A172 (cell line): ENCODE measurements at regions not wholly inside any gene's neighbourhood (a gene's known extent, or its start where the extent isn't known, plus 50 kb on each side); places are given as distances from the start of the nearest gene placed in this dataset.

ENCODE experiments used
- DNase-seq: peaks from one replicate; pipeline ENCODE4 v3.0.0-alpha.2; 2015; ENCODE audit warnings: low spot score

DNA sequence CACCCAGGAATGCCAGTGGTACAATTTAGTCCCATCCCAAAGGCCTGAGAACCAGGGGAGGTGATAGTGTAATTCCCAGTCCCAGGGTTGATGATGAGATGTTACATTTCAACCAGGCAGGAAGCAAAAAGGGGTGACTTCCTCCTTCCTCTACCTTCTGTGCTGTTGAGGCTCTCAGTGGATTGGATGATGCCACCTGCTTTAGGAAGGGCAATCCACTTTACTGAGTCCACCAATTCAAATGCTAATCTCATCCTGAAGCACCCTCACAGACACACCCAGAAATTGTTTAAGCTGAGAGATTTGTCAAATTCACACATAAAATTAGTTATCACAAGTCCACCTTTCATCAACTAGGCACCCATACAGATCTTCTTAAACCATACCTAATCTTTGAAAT is 418.5 kb upstream of the GOLIM4 start:
- DNase-seq: no peak

GRCh38 chr3:168512802-168513201 is 417.1 kb upstream of the GOLIM4 start:
- DNase-seq: no peak

- peak; percentile 5 for DNase-seq
These were observed 415.8 kb upstream of the GOLIM4 start for GRCh38 chr3:168511428-168512014.

DNA sequence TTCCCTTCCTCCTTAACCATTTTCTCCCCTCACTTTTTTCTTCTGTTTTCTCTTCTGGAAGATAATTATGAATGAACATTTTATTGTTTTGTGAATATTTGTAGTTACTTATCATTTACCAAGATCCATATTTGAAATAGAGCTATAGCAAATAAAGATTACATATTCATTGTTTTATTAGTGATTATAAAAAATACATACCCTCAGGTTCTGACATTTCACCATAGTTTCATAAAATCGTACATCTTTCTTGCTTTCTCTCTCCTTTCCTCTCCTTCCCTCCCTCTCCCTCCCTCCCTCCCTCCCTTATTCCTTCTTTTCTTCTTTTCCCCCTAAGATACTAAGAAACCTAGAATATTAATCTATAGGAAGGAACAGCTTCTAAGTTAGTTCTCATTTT is 410.9 kb upstream of the GOLIM4 start:
- DNase-seq: no peak

DNA sequence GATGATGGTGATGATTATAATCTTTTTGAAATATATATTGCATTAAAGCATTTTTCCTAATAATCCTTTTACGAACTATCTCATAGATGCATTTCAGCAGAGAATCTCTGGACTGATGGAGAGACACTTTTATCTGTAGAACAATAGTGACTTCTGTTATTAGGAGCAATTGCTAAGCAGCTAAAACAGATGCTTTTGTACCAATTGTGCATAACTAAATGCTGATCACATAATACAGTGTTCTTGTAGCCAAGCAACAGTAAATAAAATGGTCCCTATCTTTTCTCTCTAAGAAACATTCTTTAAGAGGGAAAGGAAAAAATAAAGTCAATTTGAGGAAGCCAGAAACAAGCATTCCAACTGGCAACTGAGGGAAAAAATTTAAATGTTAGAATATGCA is 405.8 kb upstream of the GOLIM4 start:
- no peak for DNase-seq

DNA sequence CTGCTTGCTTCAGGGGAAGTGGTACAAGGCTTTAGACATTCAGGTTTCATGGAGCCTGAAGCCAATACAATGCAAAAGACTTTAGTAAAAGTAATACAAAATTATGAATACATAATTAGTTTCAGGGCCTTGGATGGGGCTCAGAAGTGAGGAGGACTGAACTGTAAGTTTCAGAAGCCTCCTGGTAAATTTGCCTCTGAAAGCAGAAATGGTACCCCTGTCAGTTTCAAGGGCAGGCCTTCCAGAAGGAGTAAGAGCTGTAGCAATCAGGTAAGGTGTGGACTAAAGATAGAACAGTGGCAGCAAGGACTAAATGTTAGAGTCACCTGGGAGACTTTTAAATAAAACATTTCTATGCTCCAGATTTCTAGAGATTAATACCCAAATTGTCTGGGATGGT is 402.5 kb upstream of the GOLIM4 start:
- no peak for DNase-seq

- DNase-seq: no peak
These were observed 402.0 kb upstream of the GOLIM4 start for GRCh38 chr3:168497741-168498140.

GRCh38 chr3:168497183-168497582 is 401.5 kb upstream of the GOLIM4 start:
- DNase-seq: no peak

DNA sequence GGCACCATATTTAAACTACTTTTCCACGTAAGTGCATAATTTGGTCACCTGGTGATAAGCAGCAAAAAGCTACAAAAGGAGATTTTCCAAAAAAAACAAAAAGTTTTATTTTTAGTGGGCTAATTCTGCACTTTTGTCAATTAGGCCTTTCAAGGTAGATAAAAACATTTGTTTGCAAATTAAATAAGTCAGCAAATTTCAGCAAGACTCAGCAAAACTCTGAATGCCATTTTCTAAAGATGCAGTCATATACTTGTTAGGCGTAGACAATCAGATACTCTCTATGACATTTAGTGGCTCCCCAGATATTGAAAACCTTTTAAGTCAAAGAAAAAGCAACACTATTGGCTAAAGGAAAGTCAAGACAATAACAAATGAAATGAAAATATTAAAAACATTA is 400.2 kb upstream of the GOLIM4 start:
- no peak for DNase-seq

DNA sequence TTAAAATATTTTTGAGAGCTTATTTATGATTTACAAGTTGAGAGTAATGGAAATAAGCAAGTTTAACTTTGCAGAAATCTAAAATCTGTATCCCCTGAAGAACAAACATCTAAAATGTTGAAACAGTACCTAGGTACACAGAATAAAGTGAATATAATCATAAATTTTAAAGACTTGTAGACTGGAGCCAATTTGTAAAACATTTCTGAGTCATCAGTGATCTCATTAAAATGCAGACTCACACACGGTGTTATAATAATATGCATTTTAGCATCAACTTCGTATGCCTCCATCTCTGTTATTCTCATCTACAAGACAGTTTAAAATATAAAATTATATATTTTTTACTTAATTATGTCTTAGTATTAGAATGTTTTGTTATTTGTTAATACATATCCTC is 399.5 kb upstream of the GOLIM4 start:
- DNase-seq: no peak

- no peak for DNase-seq
These were observed 397.9 kb upstream of the GOLIM4 start for GRCh38 chr3:168493412-168494205.

- no peak for DNase-seq
These were observed 395.3 kb upstream of the GOLIM4 start for GRCh38 chr3:168490981-168491380.

GRCh38 chr3:168489301-168489700 is 393.6 kb upstream of the GOLIM4 start:
- DNase-seq: no peak

- no peak for DNase-seq
These were observed 390.2 kb upstream of the GOLIM4 start for GRCh38 chr3:168485936-168486335.

DNA sequence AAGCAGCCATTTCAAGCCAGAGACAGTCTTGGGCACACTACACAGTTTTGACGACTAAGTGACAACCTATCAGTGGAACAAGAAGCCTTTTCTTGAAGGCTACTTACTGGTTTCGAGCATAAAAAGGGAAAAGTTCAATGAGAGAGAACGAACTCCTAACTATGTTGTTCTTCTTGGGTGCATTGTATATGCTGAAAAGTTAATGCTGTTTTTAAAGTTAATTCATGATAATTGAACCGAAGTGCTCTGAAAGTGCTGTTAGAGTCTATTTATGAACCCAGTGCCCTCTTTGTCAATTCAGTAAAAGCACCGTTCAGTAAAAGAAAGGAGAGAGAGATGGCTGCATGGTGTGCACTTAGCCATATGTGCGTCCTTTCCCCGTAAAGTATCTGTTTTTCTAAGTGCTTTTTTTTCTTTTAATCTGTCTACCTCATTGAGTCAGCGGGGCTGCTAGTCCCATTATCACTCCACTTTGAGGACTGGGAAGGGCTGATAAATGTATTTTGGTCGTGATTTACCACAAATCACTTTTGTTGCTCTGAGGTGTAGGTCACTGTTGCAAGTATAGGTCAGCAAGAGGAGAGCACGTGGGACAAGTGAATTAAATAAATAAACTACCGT is 380.7 kb upstream of the GOLIM4 start:
- DNase-seq: no peak

DNA sequence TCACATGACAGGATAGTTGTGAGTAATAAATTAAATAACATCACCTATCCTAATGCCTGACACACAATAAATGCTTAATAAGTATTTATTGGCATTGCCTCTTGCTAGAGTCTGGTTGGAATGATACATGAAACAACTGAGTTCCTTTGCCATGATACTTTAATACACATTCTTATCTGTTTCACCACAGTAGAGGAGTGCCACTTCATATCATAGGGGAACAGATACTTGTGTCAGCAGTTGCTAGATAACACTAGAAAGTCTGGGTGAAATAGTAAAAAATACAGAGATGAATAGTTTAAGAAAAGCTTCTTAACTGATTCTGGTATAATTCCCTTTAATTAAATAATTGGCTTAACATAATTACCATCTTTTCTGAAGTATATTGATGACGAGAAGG is 380.0 kb upstream of the GOLIM4 start:
- DNase-seq: no peak

GRCh38 chr3:168473334-168473890 is 377.7 kb upstream of the GOLIM4 start:
- no peak for DNase-seq

DNA sequence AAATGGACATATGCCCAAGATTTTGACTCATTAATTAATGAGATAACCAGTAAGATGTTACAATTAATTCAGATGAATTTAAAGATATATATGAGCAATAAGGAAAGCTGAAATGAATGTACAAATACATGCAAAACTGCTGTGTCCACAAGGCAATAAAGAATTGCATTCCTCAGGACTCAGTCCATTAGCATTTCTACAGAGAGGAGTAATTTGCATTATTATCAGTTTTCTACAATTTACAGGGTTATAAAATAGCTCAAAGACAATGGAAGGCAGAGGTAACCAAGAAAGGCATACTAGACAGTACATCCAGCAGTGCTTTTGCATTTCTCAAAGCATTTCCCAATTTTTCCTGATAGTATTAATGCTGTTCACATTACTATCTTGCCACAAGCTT is 377.1 kb upstream of the GOLIM4 start:
- no peak for DNase-seq

DNA sequence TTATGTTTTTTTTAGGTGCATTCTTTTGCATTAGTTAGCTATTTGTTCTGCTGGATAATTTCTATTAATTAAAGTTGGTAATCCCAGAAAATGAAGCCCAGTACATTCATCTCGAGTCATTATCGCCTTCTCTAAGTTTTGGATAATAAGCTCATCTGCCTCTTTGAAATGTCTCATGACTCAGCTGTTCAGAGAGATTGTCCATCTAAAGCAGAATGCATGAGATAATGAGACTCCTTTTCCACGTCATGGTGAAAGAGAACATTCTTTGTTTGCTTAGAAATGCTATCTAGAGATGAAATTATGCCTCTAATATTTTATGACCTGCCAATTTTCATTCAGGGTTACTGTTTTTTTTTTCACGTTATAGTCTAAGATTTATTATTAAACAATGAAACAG is 374.7 kb upstream of the GOLIM4 start:
- no peak for DNase-seq

GRCh38 chr3:168469436-168469835 is 373.7 kb upstream of the GOLIM4 start:
- no peak for DNase-seq

DNA sequence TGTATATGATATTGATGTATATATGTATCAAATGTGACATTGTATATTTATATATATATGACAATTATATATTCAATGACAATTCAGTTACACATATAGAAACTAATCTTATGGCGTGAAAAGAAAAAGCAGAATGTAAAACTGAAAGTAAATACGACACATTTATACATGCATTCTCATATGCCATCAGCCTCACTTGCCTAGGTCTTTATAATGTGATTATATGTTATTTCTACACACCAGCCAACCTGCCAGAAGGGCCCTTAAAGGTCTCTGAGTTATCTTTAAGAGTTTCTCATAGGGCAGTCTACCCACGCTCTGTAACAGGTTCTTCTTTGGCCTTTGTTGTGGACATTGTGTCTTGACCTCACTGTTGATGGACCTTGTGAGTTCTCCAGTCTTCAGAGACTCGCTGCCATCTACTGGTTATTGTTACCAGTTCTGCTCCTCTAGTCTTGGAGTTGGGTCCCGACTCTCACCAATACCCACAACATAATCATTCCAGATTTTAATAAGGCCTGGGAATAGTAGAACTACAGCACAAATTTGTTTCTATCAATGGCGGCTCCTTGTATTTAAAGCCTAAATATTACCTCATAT is 371.5 kb upstream of the GOLIM4 start:
- DNase-seq: peak; percentile 64

GRCh38 chr3:168461793-168462192 is 366.1 kb upstream of the GOLIM4 start:
- DNase-seq: no peak
